CD8-positive, alpha-beta memory T cell (primary cell): ENCODE measurements at regions not wholly inside any gene's neighbourhood (a gene's known extent, or its start where the extent isn't known, plus 50 kb on each side); places are given as distances from the start of the nearest gene placed in this dataset.

ENCODE experiments used
- CTCF ChIA-PET: fragments of 350-600 bp; sonication (Branson Sonifier 250); formaldehyde crosslinking; loops from one replicate; lab custom pipeline; 2021; ENCODE audit warnings: antibody characterized with exemption; lab: Charles Lee
- POLR2A ChIA-PET: fragments of 350-600 bp; sonication (Branson Sonifier 250); formaldehyde crosslinking; loops from one replicate; lab custom pipeline; 2021; ENCODE audit warnings: antibody characterized with exemption; lab: Charles Lee
- DNase-seq, 5 donors: peaks; one replicate each; pipeline versions ENCODE4 v3.0.0 to v3.0.0-alpha.2; 2020 to 2022; ENCODE audit warnings: mixed read lengths in 1 of 5
- H3K27ac ChIP-seq: one replicate; pipeline ENCODE4 v1.7.0; 2013; ENCODE audit warnings: low read depth, mild to moderate bottlenecking, low read length, moderate library complexity
- H3K27me3 ChIP-seq: 2 replicates; pipeline ENCODE4 v1.7.0; 2013; ENCODE audit warnings: low read length, mild to moderate bottlenecking; ENCODE audit not compliant: insufficient read depth, poor library complexity, severe bottlenecking
- H3K36me3 ChIP-seq: 2 replicates; pipeline ENCODE4 v1.7.0; 2013; ENCODE audit warnings: mild to moderate bottlenecking, low read length, moderate library complexity; ENCODE audit not compliant: insufficient read depth
- H3K4me1 ChIP-seq: 2 replicates; pipeline ENCODE4 v1.7.0; 2013; ENCODE audit warnings: mild to moderate bottlenecking, low read length, moderate library complexity; ENCODE audit not compliant: insufficient read depth
- H3K4me3 ChIP-seq: 2 replicates; pipeline ENCODE4 v1.7.0; 2013; ENCODE audit warnings: mild to moderate bottlenecking, low read length
- H3K9me3 ChIP-seq: 2 replicates; pipeline ENCODE4 v1.7.0; 2013; ENCODE audit warnings: mild to moderate bottlenecking, low read length
- H3K27ac Mint-ChIP-seq, 8 donors: one replicate each; pipeline ENCODE4 v1.8.0; 2020 to 2021; ENCODE audit warnings: mixed read lengths in 8 of 8, mild to moderate bottlenecking in 6 of 8, inconsistent platforms in 3 of 8, moderate library complexity in 3 of 8
- H3K27me3 Mint-ChIP-seq, 2 donors: one replicate each; pipeline ENCODE4 v1.8.0; 2020 to 2021; ENCODE audit warnings: mixed read lengths in 2 of 2, mild to moderate bottlenecking in 1 of 2, moderate library complexity in 1 of 2
- H3K36me3 Mint-ChIP-seq, 3 donors: one replicate each; pipeline ENCODE4 v1.8.0; 2020 to 2021; ENCODE audit warnings: mixed read lengths in 3 of 3, inconsistent platforms in 1 of 3, mild to moderate bottlenecking in 1 of 3
- H3K4me1 Mint-ChIP-seq, 3 donors: one replicate each; pipeline ENCODE4 v1.8.0; 2020 to 2021; ENCODE audit warnings: mixed read lengths in 3 of 3, inconsistent platforms in 1 of 3, mild to moderate bottlenecking in 1 of 3
- H3K4me3 Mint-ChIP-seq, 7 donors: one replicate each; pipeline ENCODE4 v1.8.0; 2020 to 2021; ENCODE audit warnings: mixed read lengths in 7 of 7, mild to moderate bottlenecking in 6 of 7, moderate library complexity in 4 of 7, inconsistent platforms in 2 of 7
- H3K9me3 Mint-ChIP-seq, 5 donors: one replicate each; pipeline ENCODE4 v1.8.0; 2020 to 2022; ENCODE audit warnings: mixed read lengths in 5 of 5, mild to moderate bottlenecking in 3 of 5, moderate library complexity in 2 of 5, inconsistent platforms in 1 of 5

GRCh38 chr1:228879164-228879563 lies 143.9 kb downstream of the RHOU start:
- Mint-ChIP-seq H3K27me3 (peaks cover 0 to 1% of the 10 kb centered on the region in 2 donors), H3K36me3 (peaks cover 0 to 3% (median 0%) of the 10 kb centered on the region in 3 donors), H3K27ac (no peak overlapping the region), H3K4me3 (no peak overlapping the region), H3K4me1 (peaks cover 5 to 20% (median 6%) of the 10 kb centered on the region in 3 donors), H3K9me3 (peaks cover 0 to 2% (median 0%) of the 10 kb centered on the region in 5 donors)
- no peak overlapping the region for H3K4me3 ChIP-seq
- no peak for DNase-seq
- no peak overlapping the region for H3K27ac ChIP-seq
- ChIA-PET CTCF (no interaction called here), POLR2A (no interaction called here)
- H3K36me3 ChIP-seq, result no peaks in the 10 kb centered on the region
- H3K4me1 ChIP-seq, result no peaks in the 10 kb centered on the region
- H3K9me3 ChIP-seq, result no peaks in the 10 kb centered on the region
- H3K27me3 ChIP-seq, result no peaks in the 10 kb centered on the region

GRCh38 chr1:228882041-228882770 lies 146.9 kb downstream of the RHOU start:
- Histone ChIP-seq H3K9me3 (no peaks in the 10 kb centered on the region), H3K36me3 (no peaks in the 10 kb centered on the region), H3K4me1 (no peaks in the 10 kb centered on the region), H3K27ac (no peak overlapping the region), H3K27me3 (no peaks in the 10 kb centered on the region), H3K4me3 (no peak overlapping the region)
- peaks cover 0 to 19% (median 2%) of the 10 kb centered on the region in 3 donors for H3K4me1 Mint-ChIP-seq
- POLR2A ChIA-PET, result no interaction called here
- peaks cover 0 to 4% (median 0%) of the 10 kb centered on the region in 5 donors for H3K9me3 Mint-ChIP-seq
- peaks cover 0 to 1% of the 10 kb centered on the region in 2 donors for H3K27me3 Mint-ChIP-seq
- H3K36me3 Mint-ChIP-seq, result peaks cover 0 to 9% (median 0%) of the 10 kb centered on the region in 3 donors
- DNase-seq, result no peak
- H3K4me3 Mint-ChIP-seq, result no peak overlapping the region
- H3K27ac Mint-ChIP-seq, result peak overlapping the region in 2 of 8 donors; percentile 8 to 43
- CTCF ChIA-PET, result no interaction called here

GRCh38 chr1:228882771-228883450 lies 147.6 kb downstream of the RHOU start:
- Mint-ChIP-seq H3K4me1 (peaks cover 0 to 16% (median 2%) of the 10 kb centered on the region in 3 donors), H3K36me3 (peaks cover 0 to 9% (median 0%) of the 10 kb centered on the region in 3 donors), H3K27me3 (peaks cover 0 to under 1% of the 10 kb centered on the region in 2 donors), H3K27ac (peak overlapping the region in 2 of 8 donors; percentile 21 to 41), H3K9me3 (peaks cover 0 to 4% (median 0%) of the 10 kb centered on the region in 5 donors), H3K4me3 (no peak overlapping the region)
- POLR2A ChIA-PET, result no interaction called here
- H3K9me3 ChIP-seq, result no peaks in the 10 kb centered on the region
- CTCF ChIA-PET, result no interaction called here
- no peak overlapping the region for H3K27ac ChIP-seq
- H3K36me3 ChIP-seq, result no peaks in the 10 kb centered on the region
- H3K4me3 ChIP-seq, result no peak overlapping the region
- no peak for DNase-seq
- H3K4me1 ChIP-seq, result no peaks in the 10 kb centered on the region
- no peaks in the 10 kb centered on the region for H3K27me3 ChIP-seq

GRCh38 chr1:228883535-228883934 lies 148.3 kb downstream of the RHOU start:
- peaks cover 0 to 16% (median 2%) of the 10 kb centered on the region in 3 donors for H3K4me1 Mint-ChIP-seq
- no peaks in the 10 kb centered on the region for H3K4me1 ChIP-seq

GRCh38 chr1:228884196-228884595 lies 148.9 kb downstream of the RHOU start:
- Histone ChIP-seq H3K4me3 (no peak overlapping the region), H3K9me3 (no peaks in the 10 kb centered on the region), H3K27me3 (no peaks in the 10 kb centered on the region), H3K27ac (no peak overlapping the region), H3K4me1 (no peaks in the 10 kb centered on the region), H3K36me3 (no peaks in the 10 kb centered on the region)
- H3K27ac Mint-ChIP-seq, result no peak overlapping the region
- no peak overlapping the region for H3K4me3 Mint-ChIP-seq
- peaks cover under 1 to 17% (median 2%) of the 10 kb centered on the region in 3 donors for H3K4me1 Mint-ChIP-seq
- ChIA-PET POLR2A (no interaction called here), CTCF (no interaction called here)
- H3K9me3 Mint-ChIP-seq, result peaks cover 0 to 4% (median 0%) of the 10 kb centered on the region in 5 donors
- DNase-seq, result no peak
- peaks cover 0 to 9% (median 0%) of the 10 kb centered on the region in 3 donors for H3K36me3 Mint-ChIP-seq
- H3K27me3 Mint-ChIP-seq, result peaks cover 0 to 1% of the 10 kb centered on the region in 2 donors

More at GRCh38 chr1:228883535-228883934, 148.3 kb downstream of the RHOU start:
- no peaks in the 10 kb centered on the region for H3K36me3 ChIP-seq
- H3K4me3 ChIP-seq, result no peak overlapping the region
- H3K27me3 ChIP-seq, result no peaks in the 10 kb centered on the region
- Mint-ChIP-seq H3K27me3 (no peaks in the 10 kb centered on the region), H3K4me3 (no peak overlapping the region), H3K9me3 (peaks cover 0 to 4% (median 0%) of the 10 kb centered on the region in 5 donors), H3K36me3 (peaks cover 0 to 9% (median 0%) of the 10 kb centered on the region in 3 donors), H3K27ac (peak overlapping the region in 1 of 8 donors; percentile 74)
- no peak for DNase-seq
- H3K9me3 ChIP-seq, result no peaks in the 10 kb centered on the region
- CTCF ChIA-PET, result no interaction called here
- POLR2A ChIA-PET, result no interaction called here
- H3K27ac ChIP-seq, result no peak overlapping the region

GRCh38 chr1:228884615-228885566 lies 149.6 kb downstream of the RHOU start:
- H3K27ac Mint-ChIP-seq, result peak overlapping the region in 1 of 8 donors; percentile 39

GRCh38 chr1:228885845-228886244 lies 150.6 kb downstream of the RHOU start:
- no peak overlapping the region for H3K4me3 Mint-ChIP-seq
- peaks cover 2 to 9% of the 10 kb centered on the region in 2 donors for H3K27me3 Mint-ChIP-seq

More at GRCh38 chr1:228884615-228885566, 149.6 kb downstream of the RHOU start:
- H3K4me3 ChIP-seq, result no peak overlapping the region
- peaks cover 0 to 4% of the 10 kb centered on the region in 2 donors for H3K27me3 Mint-ChIP-seq
- ChIA-PET POLR2A (no interaction called here), CTCF (no interaction called here)
- no peaks in the 10 kb centered on the region for H3K9me3 ChIP-seq
- H3K36me3 Mint-ChIP-seq, result peaks cover 0 to 9% (median 0%) of the 10 kb centered on the region in 3 donors
- no peak overlapping the region for H3K27ac ChIP-seq
- H3K4me1 Mint-ChIP-seq, result peaks cover 2 to 23% (median 3%) of the 10 kb centered on the region in 3 donors
- H3K36me3 ChIP-seq, result no peaks in the 10 kb centered on the region
- peaks cover 6% of the 10 kb centered on the region for H3K4me1 ChIP-seq
- peaks cover 0 to 4% (median 0%) of the 10 kb centered on the region in 5 donors for H3K9me3 Mint-ChIP-seq
- H3K27me3 ChIP-seq, result no peaks in the 10 kb centered on the region
- DNase-seq, result no peak
- H3K4me3 Mint-ChIP-seq, result no peak overlapping the region

More at GRCh38 chr1:228885845-228886244, 150.6 kb downstream of the RHOU start:
- ChIA-PET POLR2A (no interaction called here), CTCF (no interaction called here)
- Mint-ChIP-seq H3K27ac (no peak overlapping the region), H3K4me1 (peaks cover 5 to 33% (median 7%) of the 10 kb centered on the region in 3 donors), H3K36me3 (peaks cover 0 to 9% (median 0%) of the 10 kb centered on the region in 3 donors), H3K9me3 (peaks cover 0 to 4% (median 0%) of the 10 kb centered on the region in 5 donors)
- Histone ChIP-seq H3K27me3 (no peaks in the 10 kb centered on the region), H3K9me3 (no peaks in the 10 kb centered on the region), H3K4me3 (no peak overlapping the region), H3K27ac (no peak overlapping the region), H3K36me3 (no peaks in the 10 kb centered on the region), H3K4me1 (peaks cover 6% of the 10 kb centered on the region)
- no peak for DNase-seq
